ENCODE measurements at regions not wholly inside any gene's neighbourhood (a gene's known extent, or its start where the extent isn't known, plus 50 kb on each side); places are given as distances from the start of the nearest gene placed in this dataset.

DNA sequence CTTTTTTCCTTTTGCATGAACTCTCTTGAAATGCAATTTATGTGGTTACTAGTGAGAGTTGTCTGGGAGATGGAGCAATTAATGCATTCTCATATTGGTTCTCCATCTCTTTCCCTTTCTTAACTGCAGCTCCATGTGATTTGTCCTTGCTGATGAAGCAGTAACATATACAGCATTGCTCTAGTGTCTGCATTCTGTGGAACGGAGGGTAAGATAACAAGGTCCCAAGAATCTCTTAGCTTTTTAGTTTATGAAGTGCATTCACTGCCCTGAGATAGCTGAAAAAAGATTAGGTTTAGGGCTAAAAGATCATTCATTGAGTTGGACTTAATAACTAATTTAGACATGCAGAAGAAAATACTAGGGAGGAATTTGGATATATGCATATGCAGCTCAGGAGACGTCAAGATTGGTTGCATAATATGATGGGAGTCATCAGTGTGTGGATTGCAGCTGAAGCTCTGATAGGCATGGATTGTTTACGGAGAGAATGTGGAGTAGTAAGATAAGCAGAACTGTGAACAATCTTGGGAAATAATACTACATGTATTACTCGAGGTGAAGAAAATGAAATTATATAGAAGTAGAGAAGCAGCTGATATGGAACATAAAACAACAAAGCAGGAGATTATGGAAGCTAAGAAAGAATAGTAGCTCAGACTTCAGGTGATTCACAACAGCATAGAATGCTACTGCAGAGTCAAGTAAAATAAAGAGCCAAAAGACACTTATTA, 404.7 kb downstream of the ARL4A start:
- CTCF ChIA-PET (ENCODE audit: unreplicated experiment), result no interaction called here
- no peak overlapping the region for H3K4me3 ChIP-seq (ENCODE audit: low read depth, low read length, poor library complexity, severe bottlenecking)
- H3K9me2 ChIP-seq (ENCODE audit: insufficient read depth, low read length), result no peaks in the 10 kb centered on the region
- DNase-seq (ENCODE audit: low spot score), result no peak
- H3K4me2 ChIP-seq (ENCODE audit: low read length), result no peak overlapping the region
- no peak overlapping the region for H2AFZ ChIP-seq (ENCODE audit: low read length)
- H3K36me3 ChIP-seq (ENCODE audit: insufficient read depth, low read length), result no peaks in the 10 kb centered on the region
- H3K9me3 ChIP-seq (ENCODE audit: low read length), result no peaks in the 10 kb centered on the region
- POLR2A ChIA-PET, result interaction anchor here (0.6 kb wide), 1 partner anchor 179 kb away, joined by 3 read pairs; no protein-coding TSS in a partner anchor
- no peaks in the 10 kb centered on the region for H3K4me1 ChIP-seq (ENCODE audit: insufficient read depth, low read length, poor library complexity, severe bottlenecking)
- no peaks in the 10 kb centered on the region for H3K79me2 ChIP-seq (ENCODE audit: insufficient read depth, low read depth, low read length)
- no peak for TF ChIP-seq EZH2phosphoT487 (IDR thresholded peaks at IDR 0.05; ENCODE audit: borderline replicate concordance, low read depth, low read length)
- TF ChIP-seq, protein P1, sequence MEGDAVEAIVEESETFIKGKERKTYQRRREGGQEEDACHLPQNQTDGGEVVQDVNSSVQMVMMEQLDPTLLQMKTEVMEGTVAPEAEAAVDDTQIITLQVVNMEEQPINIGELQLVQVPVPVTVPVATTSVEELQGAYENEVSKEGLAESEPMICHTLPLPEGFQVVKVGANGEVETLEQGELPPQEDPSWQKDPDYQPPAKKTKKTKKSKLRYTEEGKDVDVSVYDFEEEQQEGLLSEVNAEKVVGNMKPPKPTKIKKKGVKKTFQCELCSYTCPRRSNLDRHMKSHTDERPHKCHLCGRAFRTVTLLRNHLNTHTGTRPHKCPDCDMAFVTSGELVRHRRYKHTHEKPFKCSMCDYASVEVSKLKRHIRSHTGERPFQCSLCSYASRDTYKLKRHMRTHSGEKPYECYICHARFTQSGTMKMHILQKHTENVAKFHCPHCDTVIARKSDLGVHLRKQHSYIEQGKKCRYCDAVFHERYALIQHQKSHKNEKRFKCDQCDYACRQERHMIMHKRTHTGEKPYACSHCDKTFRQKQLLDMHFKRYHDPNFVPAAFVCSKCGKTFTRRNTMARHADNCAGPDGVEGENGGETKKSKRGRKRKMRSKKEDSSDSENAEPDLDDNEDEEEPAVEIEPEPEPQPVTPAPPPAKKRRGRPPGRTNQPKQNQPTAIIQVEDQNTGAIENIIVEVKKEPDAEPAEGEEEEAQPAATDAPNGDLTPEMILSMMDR (conservative IDR thresholded peaks at IDR 0.05; ENCODE audit: low read length), result no peak
- no peaks in the 10 kb centered on the region for H4K20me1 ChIP-seq (ENCODE audit: insufficient read depth, low read length)
- intact Hi-C loops (cut with micrococcal nuclease; ENCODE audit: unreplicated experiment), result no loop called here
- H3K27ac ChIP-seq (ENCODE audit: low read depth, low read length, poor library complexity, severe bottlenecking), result no peak overlapping the region
- no TSS peak for BruUV-seq (replicated peaks)

- Histone ChIP-seq H3K4me2 (ENCODE audit: low read length) (no peak overlapping the region), H3K36me3 (ENCODE audit: insufficient read depth, low read length) (no peaks in the 10 kb centered on the region), H3K9me3 (ENCODE audit: low read length) (no peaks in the 10 kb centered on the region), H3K9me2 (ENCODE audit: insufficient read depth, low read length) (no peaks in the 10 kb centered on the region), H3K4me1 (ENCODE audit: insufficient read depth, low read length, poor library complexity, severe bottlenecking) (no peaks in the 10 kb centered on the region), H2AFZ (ENCODE audit: low read length) (no peak overlapping the region), H3K4me3 (ENCODE audit: low read depth, low read length, poor library complexity, severe bottlenecking) (no peak overlapping the region), H4K20me1 (ENCODE audit: insufficient read depth, low read length) (no peaks in the 10 kb centered on the region), H3K27ac (ENCODE audit: low read depth, low read length, poor library complexity, severe bottlenecking) (no peak overlapping the region), H3K79me2 (ENCODE audit: insufficient read depth, low read depth, low read length) (no peaks in the 10 kb centered on the region)
- POLR2A ChIA-PET, result interaction anchor here (0.6 kb wide), 1 partner anchor 180 kb away, joined by 3 read pairs; no protein-coding TSS in a partner anchor
- intact Hi-C loops (cut with micrococcal nuclease; ENCODE audit: unreplicated experiment), result no loop called here
- no peak for DNase-seq (ENCODE audit: low spot score)
- BruUV-seq (replicated peaks), result no TSS peak
- TF ChIP-seq, protein P1 (conservative IDR thresholded peaks at IDR 0.05; ENCODE audit: low read length), result no peak
- TF ChIP-seq EZH2phosphoT487 (IDR thresholded peaks at IDR 0.05; ENCODE audit: borderline replicate concordance, low read depth, low read length), result no peak
- CTCF ChIA-PET (ENCODE audit: unreplicated experiment), result no interaction called here
Observed at GRCh38 chr7:13092708-13093005, 405.2 kb downstream of the ARL4A start.

GRCh38 chr7:13093160-13093559, 405.7 kb downstream of the ARL4A start:
- POLR2A ChIA-PET, result no interaction called here
- no peak overlapping the region for H2AFZ ChIP-seq (ENCODE audit: low read length)

More at GRCh38 chr7:13093160-13093559, 405.7 kb downstream of the ARL4A start:
- no peak overlapping the region for H3K4me3 ChIP-seq (ENCODE audit: low read depth, low read length, poor library complexity, severe bottlenecking)
- H3K9me2 ChIP-seq (ENCODE audit: insufficient read depth, low read length), result no peaks in the 10 kb centered on the region
- no peaks in the 10 kb centered on the region for H3K4me1 ChIP-seq (ENCODE audit: insufficient read depth, low read length, poor library complexity, severe bottlenecking)
- DNase-seq (ENCODE audit: low spot score), result no peak
- no peaks in the 10 kb centered on the region for H3K36me3 ChIP-seq (ENCODE audit: insufficient read depth, low read length)
- no peaks in the 10 kb centered on the region for H3K79me2 ChIP-seq (ENCODE audit: insufficient read depth, low read depth, low read length)
- no peaks in the 10 kb centered on the region for H3K9me3 ChIP-seq (ENCODE audit: low read length)
- intact Hi-C loops (cut with micrococcal nuclease; ENCODE audit: unreplicated experiment), result no loop called here
- CTCF ChIA-PET (ENCODE audit: unreplicated experiment), result no interaction called here
- no peak overlapping the region for H3K27ac ChIP-seq (ENCODE audit: low read depth, low read length, poor library complexity, severe bottlenecking)
- no peaks in the 10 kb centered on the region for H4K20me1 ChIP-seq (ENCODE audit: insufficient read depth, low read length)
- no TSS peak for BruUV-seq (replicated peaks)
- TF ChIP-seq, protein P1 (conservative IDR thresholded peaks at IDR 0.05; ENCODE audit: low read length), result no peak
- TF ChIP-seq EZH2phosphoT487 (IDR thresholded peaks at IDR 0.05; ENCODE audit: borderline replicate concordance, low read depth, low read length), result no peak
- no peak overlapping the region for H3K4me2 ChIP-seq (ENCODE audit: low read length)

Data from OCI-LY7 (cell line).